T-cell (primary cell): ENCODE measurements at regions not wholly inside any gene's neighbourhood (a gene's known extent, or its start where the extent isn't known, plus 50 kb on each side); places are given as distances from the start of the nearest gene placed in this dataset.

Experiments
- ATAC-seq, 4 experiments: fragments of 200-7000 bp in 3 of 4; fragments of 150-1000 bp in 1 of 4; cut with Tn5 transposase; replicated peaks in 1 of 4; 1 replicate in 3 of 4; 2 replicates in 1 of 4; pipeline ENCODE4 v1.10.0; 2021; ENCODE audit warnings: moderate library complexity in 3 of 4, mild to moderate bottlenecking in 2 of 4, moderate number of reproducible peaks in 1 of 4
- CTCF ChIA-PET, 2 donors: fragments of 300-600 bp; sonication (Branson Sonifier 250); formaldehyde crosslinking; loops; one replicate each; lab custom pipeline; 2022; ENCODE audit warnings: antibody characterized with exemption in 2 of 2; lab: Charles Lee
- POLR2A ChIA-PET, 2 donors: fragments of 300-600 bp; sonication (Branson Sonifier 250); formaldehyde crosslinking; loops; one replicate each; lab custom pipeline; 2022; ENCODE audit warnings: antibody characterized with exemption in 2 of 2; lab: Charles Lee
- DNase-seq, 35 experiments: peaks; one replicate each; pipeline versions ENCODE4 v3.0.0 to v3.0.0-alpha.2; 2013 to 2023
- H3K27ac ChIP-seq: one replicate; pipeline ENCODE4 v1.5.1; 2013; ENCODE audit warnings: low read length
- H3K27me3 ChIP-seq, 2 experiments: replicated peaks in 1 of 2; 1 replicate in 1 of 2; 2 replicates in 1 of 2; pipeline versions ENCODE4 v1.6.1 to v1.7.0; 2013; ENCODE audit warnings: low read length in 1 of 2, mixed read lengths in 1 of 2; ENCODE audit not compliant: control insufficient read depth in 2 of 2, insufficient read depth in 2 of 2; ENCODE audit errors: extremely low read depth in 1 of 2
- H3K36me3 ChIP-seq, 2 donors: 1 replicate in 1 of 2; 2 replicates in 1 of 2; pipeline versions ENCODE4 v1.6.1 to v1.7.0; 2013; ENCODE audit warnings: low read length in 1 of 2; ENCODE audit not compliant: control insufficient read depth in 2 of 2, insufficient read depth in 1 of 2; ENCODE audit errors: extremely low read depth in 1 of 2
- H3K4me1 ChIP-seq, 2 experiments: 1 replicate in 1 of 2; 2 replicates in 1 of 2; pipeline versions ENCODE4 v1.6.1 to v1.7.0; 2013; ENCODE audit warnings: low read length in 2 of 2, mixed read lengths in 1 of 2; ENCODE audit not compliant: insufficient read depth in 2 of 2, control insufficient read depth in 1 of 2; ENCODE audit errors: extremely low read depth in 1 of 2
- H3K4me3 ChIP-seq, 2 donors: 1 replicate in 1 of 2; 2 replicates in 1 of 2; pipeline versions ENCODE4 v1.5.1 to v1.7.0; 2013; ENCODE audit warnings: mild to moderate bottlenecking in 2 of 2, low read length in 1 of 2, moderate library complexity in 1 of 2; ENCODE audit not compliant: control insufficient read depth in 1 of 2; ENCODE audit errors: extremely low read depth in 1 of 2
- H3K9me3 ChIP-seq: 2 replicates; pipeline ENCODE4 v1.7.0; 2013
- H3K27ac Mint-ChIP-seq, 2 donors: one replicate each; pipeline ENCODE4 v1.8.0; 2020 to 2021; ENCODE audit warnings: mild to moderate bottlenecking in 2 of 2, mixed read lengths in 2 of 2
- H3K27me3 Mint-ChIP-seq, 2 donors: one replicate each; pipeline ENCODE4 v1.8.0; 2021 to 2022; ENCODE audit warnings: mixed read lengths in 2 of 2
- H3K36me3 Mint-ChIP-seq: one replicate; pipeline ENCODE4 v1.8.0; 2021; ENCODE audit warnings: mixed read lengths
- H3K4me1 Mint-ChIP-seq, 3 donors: one replicate each; pipeline ENCODE4 v1.8.0; 2020 to 2022; ENCODE audit warnings: mixed read lengths in 3 of 3, mild to moderate bottlenecking in 1 of 3
- H3K4me3 Mint-ChIP-seq, 3 donors: one replicate each; pipeline ENCODE4 v1.8.0; 2020 to 2022; ENCODE audit warnings: mild to moderate bottlenecking in 3 of 3, mixed read lengths in 3 of 3, moderate library complexity in 3 of 3
- H3K9me3 Mint-ChIP-seq, 3 donors: one replicate each; pipeline ENCODE4 v1.8.0; 2020 to 2022; ENCODE audit warnings: mixed read lengths in 3 of 3
- WGBS: methylation state at CpG from one replicate; pipeline ENCODE4 v1.1.5; 2013; ENCODE audit warnings: missing lambda C conversion rate; ENCODE audit not compliant: insufficient coverage; 5-methylcytosine and 5-hydroxymethylcytosine counted together

DNA sequence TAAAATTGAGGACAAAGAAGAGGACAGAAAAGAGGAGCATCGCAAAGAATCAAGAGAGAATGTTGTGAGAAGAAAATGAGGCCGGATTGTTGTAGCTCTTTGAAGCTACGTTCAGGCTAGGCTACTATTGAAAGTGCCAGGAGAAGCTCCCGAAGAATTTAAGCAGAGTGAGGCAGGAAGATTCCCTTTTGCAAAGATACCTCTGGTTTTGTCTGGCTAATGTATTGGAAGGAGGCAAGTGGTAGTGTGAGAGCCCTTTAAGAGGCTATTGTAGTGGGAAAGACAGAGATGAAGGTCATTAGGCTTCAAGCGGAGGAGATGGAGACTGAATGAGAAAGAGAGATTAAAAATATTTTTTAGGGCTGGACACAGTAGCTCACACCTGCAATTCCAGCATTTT, 476.9 kb upstream of the ADGRL2 start:
- H3K4me3 Mint-ChIP-seq: no peak overlapping the region
- Histone ChIP-seq H3K9me3 (no peaks in the 10 kb centered on the region), H3K36me3 (no peaks in the 10 kb centered on the region), H3K27ac (no peak overlapping the region), H3K27me3 (no peaks in the 10 kb centered on the region), H3K4me1 (no peaks in the 10 kb centered on the region), H3K4me3 (no peak overlapping the region)
- no peaks in the 10 kb centered on the region for H3K4me1 Mint-ChIP-seq
- H3K9me3 Mint-ChIP-seq: peaks cover 0 to 9% (median 3%) of the 10 kb centered on the region in 3 donors
- DNase-seq (no peak), ATAC-seq (no peak)
- POLR2A ChIA-PET: interaction anchor here in 1 of 2 donors (0.7 kb wide), 1 partner anchor 15 kb away, joined by 3 read pairs; no protein-coding TSS in a partner anchor
- no peaks in the 10 kb centered on the region for H3K27me3 Mint-ChIP-seq
- H3K36me3 Mint-ChIP-seq: no peaks in the 10 kb centered on the region
- WGBS: 77% methylated on average over 5 of the region's 5 CpGs
- no peak overlapping the region for H3K27ac Mint-ChIP-seq
- CTCF ChIA-PET: no interaction called here

- H3K27ac ChIP-seq: no peak overlapping the region
- ChIA-PET CTCF (no interaction called here), POLR2A (no interaction called here)
- DNase-seq: no peak
- no peak overlapping the region for H3K4me3 ChIP-seq
- Mint-ChIP-seq H3K27ac (no peak overlapping the region), H3K9me3 (no peaks in the 10 kb centered on the region), H3K36me3 (no peaks in the 10 kb centered on the region), H3K4me1 (no peaks in the 10 kb centered on the region), H3K27me3 (no peaks in the 10 kb centered on the region), H3K4me3 (no peak overlapping the region)
- WGBS: no CpG with 5 or more reads among the region's 1 CpG
- H3K36me3 ChIP-seq: no peaks in the 10 kb centered on the region
- no peaks in the 10 kb centered on the region for H3K9me3 ChIP-seq
- no peaks in the 10 kb centered on the region for H3K4me1 ChIP-seq
- peaks cover 0 to 1% of the 10 kb centered on the region in 2 experiments for H3K27me3 ChIP-seq
- no peak for ATAC-seq
Observed at GRCh38 chr1:81317191-81317590, 483.5 kb upstream of the ADGRL2 start.

DNA sequence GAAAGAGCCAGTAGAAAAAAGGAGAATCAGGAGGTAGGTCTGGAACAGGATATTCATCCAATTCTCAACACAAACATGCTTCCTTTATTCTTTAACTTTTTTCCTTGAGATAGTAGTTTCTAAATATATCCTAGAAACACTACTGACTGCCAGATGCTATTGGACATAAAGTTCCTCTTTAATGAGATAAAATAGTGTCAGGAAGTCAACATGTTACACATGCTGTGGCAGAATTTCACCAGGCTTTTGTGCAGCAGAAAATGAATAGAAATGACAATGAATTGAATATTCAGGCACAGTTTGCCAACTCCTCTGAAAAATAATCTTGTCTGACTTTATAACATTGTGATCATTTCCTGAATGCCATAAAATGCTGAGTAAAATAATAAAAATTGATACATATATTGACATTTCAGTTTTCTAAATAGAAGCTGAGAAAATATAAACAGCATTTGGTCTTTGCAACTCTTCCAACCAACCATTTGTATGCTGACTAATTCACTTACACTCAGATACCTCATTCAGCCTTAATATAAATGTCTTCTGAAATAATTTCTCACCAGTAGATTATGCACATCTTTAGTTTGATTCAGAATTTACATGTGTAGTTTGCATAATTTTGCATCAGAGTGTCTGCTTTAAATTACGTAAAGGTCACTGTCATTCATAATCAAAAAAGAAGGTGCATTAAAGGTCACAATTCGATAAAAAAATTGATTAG, 486.1 kb upstream of the ADGRL2 start:
- no CpG with 5 or more reads among the region's 2 CpGs for WGBS
- Mint-ChIP-seq H3K36me3 (no peaks in the 10 kb centered on the region), H3K27ac (no peak overlapping the region), H3K4me3 (no peak overlapping the region), H3K4me1 (no peaks in the 10 kb centered on the region), H3K9me3 (no peaks in the 10 kb centered on the region), H3K27me3 (no peaks in the 10 kb centered on the region)
- Histone ChIP-seq H3K9me3 (no peaks in the 10 kb centered on the region), H3K4me1 (no peaks in the 10 kb centered on the region), H3K27ac (no peak overlapping the region), H3K36me3 (no peaks in the 10 kb centered on the region), H3K4me3 (no peak overlapping the region), H3K27me3 (peaks cover 0 to 3% of the 10 kb centered on the region in 2 experiments)
- no peak for ATAC-seq
- POLR2A ChIA-PET: no interaction called here
- DNase-seq: no peak
- CTCF ChIA-PET: no interaction called here

- ATAC-seq (no peak), DNase-seq (no peak)
- Mint-ChIP-seq H3K4me1 (no peaks in the 10 kb centered on the region), H3K27ac (no peak overlapping the region), H3K27me3 (no peaks in the 10 kb centered on the region), H3K9me3 (no peaks in the 10 kb centered on the region), H3K36me3 (no peaks in the 10 kb centered on the region), H3K4me3 (no peak overlapping the region)
- H3K9me3 ChIP-seq: no peaks in the 10 kb centered on the region
- POLR2A ChIA-PET: no interaction called here
- CTCF ChIA-PET: no interaction called here
- no peaks in the 10 kb centered on the region for H3K4me1 ChIP-seq
- H3K4me3 ChIP-seq: no peak overlapping the region
- H3K27ac ChIP-seq: no peak overlapping the region
- H3K36me3 ChIP-seq: no peaks in the 10 kb centered on the region
- 89% methylated on average over 3 of the region's 4 CpGs for WGBS
- peaks cover 0 to 3% of the 10 kb centered on the region in 2 experiments for H3K27me3 ChIP-seq
Observed at GRCh38 chr1:81313289-81313688, 487.4 kb upstream of the ADGRL2 start.

- Histone ChIP-seq H3K27me3 (peaks cover 0 to 3% of the 10 kb centered on the region in 2 experiments), H3K27ac (no peak overlapping the region), H3K4me3 (no peak overlapping the region), H3K4me1 (no peaks in the 10 kb centered on the region), H3K9me3 (no peaks in the 10 kb centered on the region), H3K36me3 (no peaks in the 10 kb centered on the region)
- CTCF ChIA-PET: no interaction called here
- ATAC-seq: no peak
- no peak overlapping the region for H3K4me3 Mint-ChIP-seq
- H3K27me3 Mint-ChIP-seq: peaks cover 0 to 3% of the 10 kb centered on the region in 2 donors
- H3K9me3 Mint-ChIP-seq: no peaks in the 10 kb centered on the region
- H3K36me3 Mint-ChIP-seq: no peaks in the 10 kb centered on the region
- POLR2A ChIA-PET: no interaction called here
- H3K27ac Mint-ChIP-seq: no peak overlapping the region
- 72% methylated on average over 6 of the region's 8 CpGs for WGBS
- no peak for DNase-seq
- no peaks in the 10 kb centered on the region for H3K4me1 Mint-ChIP-seq
Observed at GRCh38 chr1:81312272-81312754, 488.4 kb upstream of the ADGRL2 start.

- H3K4me1 Mint-ChIP-seq: no peaks in the 10 kb centered on the region
- ChIA-PET CTCF (no interaction called here), POLR2A (no interaction called here)
- no peaks in the 10 kb centered on the region for H3K9me3 ChIP-seq
- no peaks in the 10 kb centered on the region for H3K9me3 Mint-ChIP-seq
- no peaks in the 10 kb centered on the region for H3K36me3 Mint-ChIP-seq
- H3K27ac Mint-ChIP-seq: no peak overlapping the region
- DNase-seq: no peak
- H3K36me3 ChIP-seq: no peaks in the 10 kb centered on the region
- peaks cover 0 to 3% of the 10 kb centered on the region in 2 experiments for H3K27me3 ChIP-seq
- H3K4me1 ChIP-seq: no peaks in the 10 kb centered on the region
- H3K4me3 Mint-ChIP-seq: no peak overlapping the region
- no CpG with 5 or more reads among the region's 1 CpG for WGBS
- H3K4me3 ChIP-seq: no peak overlapping the region
- H3K27me3 Mint-ChIP-seq: peaks cover 0 to 3% of the 10 kb centered on the region in 2 donors
- no peak for ATAC-seq
- no peak overlapping the region for H3K27ac ChIP-seq
Observed at GRCh38 chr1:81310250-81310649, 490.5 kb upstream of the ADGRL2 start.
